ENCODE measurements at regions not wholly inside any gene's neighbourhood (a gene's known extent, or its start where the extent isn't known, plus 50 kb on each side); places are given as distances from the start of the nearest gene placed in this dataset.

- no peak for TF ChIP-seq CTCF (IDR thresholded peaks at IDR 0.05)
- ATAC-seq (ENCODE audit: insufficient number of reproducible peaks, low FRiP score, low read depth), result no peak
- Histone ChIP-seq H3K4me3 (no peak overlapping the region), H3K27ac (no peak overlapping the region), H3K27me3 (replicated peaks; ENCODE audit: insufficient read depth) (no peaks in the 10 kb centered on the region), H3K36me3 (no peaks in the 10 kb centered on the region), H3K4me1 (ENCODE audit: control insufficient read depth in 1 of 2, low read depth in 2 of 2) (no peaks in the 10 kb centered on the region), H3K9me3 (no peaks in the 10 kb centered on the region)
- DNase-seq (ENCODE audit: low spot score), result no peak
Measured at GRCh38 chr4:129747756-129748155, 651.8 kb downstream of the C4orf33 start.

DNA sequence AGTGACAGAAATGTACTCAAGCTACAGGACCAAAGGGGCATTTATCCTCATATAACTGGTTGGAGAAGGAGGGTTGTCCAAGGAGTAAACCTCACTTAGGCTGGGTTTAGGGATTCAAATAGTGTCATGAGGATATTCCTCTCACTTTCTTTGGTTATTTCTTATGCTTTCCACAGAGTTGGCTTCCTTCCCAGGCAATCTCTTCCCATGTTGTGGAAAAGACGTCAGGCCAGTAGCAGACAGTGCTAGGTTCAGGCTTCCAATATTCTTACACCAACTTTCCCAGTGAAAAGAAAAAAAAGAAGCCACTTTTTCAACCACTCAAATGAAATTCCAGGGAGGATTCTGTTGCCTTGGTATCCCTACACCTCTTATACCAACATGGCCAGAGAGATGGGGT lies 653.0 kb downstream of the C4orf33 start:
- DNase-seq (ENCODE audit: low spot score), result no peak
- no peaks in the 10 kb centered on the region for H3K4me1 ChIP-seq (ENCODE audit: control insufficient read depth in 1 of 2, low read depth in 2 of 2)
- TF ChIP-seq CTCF (IDR thresholded peaks at IDR 0.05), result no peak
- H3K9me3 ChIP-seq, result no peaks in the 10 kb centered on the region
- ATAC-seq (ENCODE audit: insufficient number of reproducible peaks, low FRiP score, low read depth), result no peak
- no peaks in the 10 kb centered on the region for H3K27me3 ChIP-seq (replicated peaks; ENCODE audit: insufficient read depth)
- no peaks in the 10 kb centered on the region for H3K36me3 ChIP-seq
- no peak overlapping the region for H3K27ac ChIP-seq
- no peak overlapping the region for H3K4me3 ChIP-seq

GRCh38 chr4:129751646-129752045 lies 655.7 kb downstream of the C4orf33 start:
- no peak for TF ChIP-seq CTCF (IDR thresholded peaks at IDR 0.05)
- no peak overlapping the region for H3K27ac ChIP-seq
- DNase-seq (ENCODE audit: low spot score) (no peak), ATAC-seq (ENCODE audit: insufficient number of reproducible peaks, low FRiP score, low read depth) (no peak)
- H3K36me3 ChIP-seq, result no peaks in the 10 kb centered on the region
- no peaks in the 10 kb centered on the region for H3K27me3 ChIP-seq (replicated peaks; ENCODE audit: insufficient read depth)
- H3K4me1 ChIP-seq (ENCODE audit: control insufficient read depth in 1 of 2, low read depth in 2 of 2), result no peaks in the 10 kb centered on the region
- H3K9me3 ChIP-seq, result no peaks in the 10 kb centered on the region
- no peak overlapping the region for H3K4me3 ChIP-seq

GRCh38 chr4:129783596-129783995 lies 687.6 kb downstream of the C4orf33 start:
- Histone ChIP-seq H3K9me3 (no peaks in the 10 kb centered on the region), H3K36me3 (no peaks in the 10 kb centered on the region), H3K27ac (no peak overlapping the region), H3K27me3 (replicated peaks; ENCODE audit: insufficient read depth) (no peaks in the 10 kb centered on the region), H3K4me1 (ENCODE audit: control insufficient read depth in 1 of 2, low read depth in 2 of 2) (no peaks in the 10 kb centered on the region), H3K4me3 (no peak overlapping the region)
- no peak for TF ChIP-seq CTCF (IDR thresholded peaks at IDR 0.05)
- ATAC-seq (ENCODE audit: insufficient number of reproducible peaks, low FRiP score, low read depth) (no peak), DNase-seq (ENCODE audit: low spot score) (no peak)

DNA sequence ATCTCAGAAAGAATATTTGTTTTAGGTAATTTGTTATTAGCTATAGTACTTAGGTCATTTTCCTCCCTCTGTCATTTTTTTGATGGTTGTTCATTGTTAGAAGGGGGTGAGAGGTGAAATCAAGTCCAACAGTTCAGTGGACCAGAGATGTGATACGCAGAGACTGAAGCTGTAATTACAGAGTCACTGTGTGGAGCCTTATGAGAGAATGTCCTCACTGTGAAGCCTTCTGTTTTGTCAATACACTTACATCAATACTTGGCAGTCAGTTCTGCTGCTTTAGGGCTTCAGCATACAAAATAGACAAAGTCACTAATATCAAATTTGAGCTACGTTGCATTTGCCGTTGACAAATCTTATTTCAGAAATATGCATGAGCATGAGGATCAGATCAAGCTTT lies 692.5 kb downstream of the C4orf33 start:
- H3K4me1 ChIP-seq (ENCODE audit: control insufficient read depth in 1 of 2, low read depth in 2 of 2), result no peaks in the 10 kb centered on the region
- H3K27ac ChIP-seq, result no peak overlapping the region
- H3K4me3 ChIP-seq, result no peak overlapping the region
- DNase-seq (ENCODE audit: low spot score) (no peak), ATAC-seq (ENCODE audit: insufficient number of reproducible peaks, low FRiP score, low read depth) (no peak)
- H3K9me3 ChIP-seq, result no peaks in the 10 kb centered on the region
- no peaks in the 10 kb centered on the region for H3K27me3 ChIP-seq (replicated peaks; ENCODE audit: insufficient read depth)
- no peak for TF ChIP-seq CTCF (IDR thresholded peaks at IDR 0.05)
- H3K36me3 ChIP-seq, result no peaks in the 10 kb centered on the region

Measured in thoracic aorta (tissue), 2 donors.